HepG2 (cell line): ENCODE measurements at regions not wholly inside any gene's neighbourhood (a gene's known extent, or its start where the extent isn't known, plus 50 kb on each side); places are given as distances from the start of the nearest gene placed in this dataset.

ENCODE experiments used
- ADNP ChIP-seq: sonication (generic); formaldehyde crosslinking; IDR thresholded peaks from 2 replicates; pipeline ENCODE4 v1.4.0; 2020; ENCODE audit warnings: missing genetic modification reagents
- CHD2 ChIP-seq: IDR thresholded peaks from 2 replicates; pipeline ENCODE4 v1.6.1; 2011; ENCODE audit warnings: low read depth, low read length, improper control_type of control experiment
- CTCF ChIP-seq: sonication (generic); formaldehyde crosslinking; IDR thresholded peaks from 2 replicates; pipeline ENCODE4 v1.5.0; 2020; ENCODE audit warnings: mild to moderate bottlenecking, missing genetic modification reagents, moderate library complexity
- EP300 ChIP-seq, 3 experiments: sonication (generic) in 1 of 3; formaldehyde crosslinking in 1 of 3; IDR thresholded peaks; 2 replicates each; pipeline versions ENCODE4 v1.5.1 to v1.6.1; 2011 to 2020; ENCODE audit warnings: low read depth in 2 of 3, low read length in 2 of 3, borderline replicate concordance in 1 of 3, improper control_type of control experiment in 1 of 3, mild to moderate bottlenecking in 1 of 3, missing genetic modification reagents in 1 of 3, moderate library complexity in 1 of 3
- EZH2 ChIP-seq: conservative IDR thresholded peaks from 2 replicates; pipeline ENCODE4 v1.6.1; 2012; ENCODE audit warnings: mild to moderate bottlenecking, low read depth, low read length, moderate library complexity
- FOXJ3 ChIP-seq: sonication (generic); formaldehyde crosslinking; IDR thresholded peaks from 2 replicates; pipeline ENCODE4 v1.4.0; 2020; ENCODE audit warnings: missing genetic modification reagents, mild to moderate bottlenecking, borderline replicate concordance
- MXI1 ChIP-seq: IDR thresholded peaks from 3 replicates; pipeline ENCODE4 v1.6.1; 2012; ENCODE audit warnings: low read depth, low read length, inconsistent platforms, borderline replicate concordance
- POLR2A ChIP-seq, 2 experiments: IDR thresholded peaks; 2 replicates each; pipeline ENCODE4 v1.6.1; 2011; ENCODE audit warnings: low read depth in 2 of 2, low read length in 2 of 2, mild to moderate bottlenecking in 1 of 2, moderate library complexity in 1 of 2; ENCODE audit not compliant: insufficient read depth in 1 of 2
- POLR2AphosphoS5 ChIP-seq: IDR thresholded peaks from 2 replicates; pipeline ENCODE4 v1.6.1; 2012; ENCODE audit warnings: low read depth, low read length
- RFX5 ChIP-seq: IDR thresholded peaks from 2 replicates; pipeline ENCODE4 v1.6.1; 2011; ENCODE audit warnings: low read depth, low read length, improper control_type of control experiment
- SIN3A ChIP-seq: IDR thresholded peaks from 2 replicates; pipeline ENCODE4 v1.6.1; 2011; ENCODE audit warnings: low read depth, mild to moderate bottlenecking, control low read depth, low read length, borderline replicate concordance
- USF2 ChIP-seq, 2 experiments: sonication (generic) in 1 of 2; formaldehyde crosslinking in 1 of 2; IDR thresholded peaks; 2 replicates each; pipeline versions ENCODE4 v1.5.1 to v1.6.1; 2011 to 2020; ENCODE audit warnings: borderline replicate concordance in 1 of 2, low read depth in 1 of 2, low read length in 1 of 2, mild to moderate bottlenecking in 1 of 2, missing genetic modification reagents in 1 of 2, moderate library complexity in 1 of 2
- ZBTB43 ChIP-seq: sonication (generic); formaldehyde crosslinking; conservative IDR thresholded peaks from 2 replicates; pipeline ENCODE4 v1.4.0; 2020; ENCODE audit warnings: missing genetic modification reagents
- ZNF317 ChIP-seq: sonication (generic); formaldehyde crosslinking; IDR thresholded peaks from 2 replicates; pipeline ENCODE4 v1.5.0; 2020; ENCODE audit warnings: mild to moderate bottlenecking, missing genetic modification reagents

- TF ChIP-seq RFX5 (no peak), CTCF (CRISPR knock-in tag) (no peak), MXI1 (no peak), CHD2 (no peak), ZNF317 (CRISPR knock-in tag) (no peak), POLR2AphosphoS5 (no peak), EP300 (IDR thresholded peaks at IDR 0.05; ENCODE audit: low read depth in 2 of 2, low read length in 2 of 2) (no peak), EP300 (CRISPR knock-in tag; IDR thresholded peaks at IDR 0.05; ENCODE audit: borderline replicate concordance) (no peak), ADNP (CRISPR knock-in tag) (no peak), USF2 (IDR thresholded peaks at IDR 0.05; ENCODE audit: low read depth, low read length) (no peak), USF2 (CRISPR knock-in tag; IDR thresholded peaks at IDR 0.05; ENCODE audit: borderline replicate concordance) (no peak), FOXJ3 (CRISPR knock-in tag) (no peak), EZH2 (no peak), POLR2A (IDR thresholded peaks at IDR 0.05; ENCODE audit: insufficient read depth in 1 of 2, low read depth in 2 of 2, low read length in 2 of 2) (no peak), SIN3A (no peak), ZBTB43 (CRISPR knock-in tag) (no peak)
Measured at GRCh38 chr4:170758988-170759387, 669.2 kb upstream of the AADAT start.
